ENCODE measurements at regions not wholly inside any gene's neighbourhood (a gene's known extent, or its start where the extent isn't known, plus 50 kb on each side); places are given as distances from the start of the nearest gene placed in this dataset.

DNA sequence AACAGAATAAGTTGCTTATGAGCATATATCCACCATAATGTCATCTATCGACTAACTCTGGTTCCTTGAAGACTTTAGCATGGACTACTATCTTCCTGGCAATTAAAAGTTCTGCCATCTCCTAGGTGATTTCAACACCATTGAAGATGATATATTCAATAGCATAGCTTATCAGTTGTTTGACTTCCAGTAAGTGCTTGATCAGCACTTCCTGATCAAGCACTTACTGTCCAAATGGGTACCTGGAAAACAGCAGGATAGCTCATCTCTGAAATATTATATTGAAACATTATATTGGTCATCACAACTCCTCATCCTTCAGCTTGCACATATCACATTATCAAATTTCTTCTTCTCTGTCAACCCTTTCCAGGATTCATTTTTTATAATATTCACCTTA lies 75.5 kb upstream of the HMGCLL1 start:
- TF ChIP-seq, protein P1, sequence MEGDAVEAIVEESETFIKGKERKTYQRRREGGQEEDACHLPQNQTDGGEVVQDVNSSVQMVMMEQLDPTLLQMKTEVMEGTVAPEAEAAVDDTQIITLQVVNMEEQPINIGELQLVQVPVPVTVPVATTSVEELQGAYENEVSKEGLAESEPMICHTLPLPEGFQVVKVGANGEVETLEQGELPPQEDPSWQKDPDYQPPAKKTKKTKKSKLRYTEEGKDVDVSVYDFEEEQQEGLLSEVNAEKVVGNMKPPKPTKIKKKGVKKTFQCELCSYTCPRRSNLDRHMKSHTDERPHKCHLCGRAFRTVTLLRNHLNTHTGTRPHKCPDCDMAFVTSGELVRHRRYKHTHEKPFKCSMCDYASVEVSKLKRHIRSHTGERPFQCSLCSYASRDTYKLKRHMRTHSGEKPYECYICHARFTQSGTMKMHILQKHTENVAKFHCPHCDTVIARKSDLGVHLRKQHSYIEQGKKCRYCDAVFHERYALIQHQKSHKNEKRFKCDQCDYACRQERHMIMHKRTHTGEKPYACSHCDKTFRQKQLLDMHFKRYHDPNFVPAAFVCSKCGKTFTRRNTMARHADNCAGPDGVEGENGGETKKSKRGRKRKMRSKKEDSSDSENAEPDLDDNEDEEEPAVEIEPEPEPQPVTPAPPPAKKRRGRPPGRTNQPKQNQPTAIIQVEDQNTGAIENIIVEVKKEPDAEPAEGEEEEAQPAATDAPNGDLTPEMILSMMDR (IDR thresholded peaks at IDR 0.05), result no peak
- TF ChIP-seq POLR2A (IDR thresholded peaks at IDR 0.05), result no peak
- no peak for TF ChIP-seq POLR2AphosphoS5 (IDR thresholded peaks at IDR 0.05)
